HepG2 (cell line): ENCODE measurements at regions not wholly inside any gene's neighbourhood (a gene's known extent, or its start where the extent isn't known, plus 50 kb on each side); places are given as distances from the start of the nearest gene placed in this dataset.

ENCODE experiments used
- ATAC-seq: fragments of 200-7000 bp; cut with Tn5 transposase; 3 replicates; pipeline ENCODE4 v1.9.1; 2020; ENCODE audit warnings: mild to moderate bottlenecking, moderate library complexity
- BruUV-seq: library from RNA; stranded (reverse); fragments of 400-500 nt; replicated peaks from 2 replicates; lab custom pipeline; 2021; lab: Mats Ljungman, UMichigan
- CTCF ChIA-PET: fragments of 300-600 bp; formaldehyde crosslinking; extraction: SDS; loops from one replicate; lab custom pipeline; 2021; ENCODE audit warnings: low total read pairs, inconsistent platforms, low intra/inter-chr PET ratio; lab: Yijun Ruan, JAX
- POLR2A ChIA-PET: fragments of 350-600 bp; sonication (Branson Sonifier 250); formaldehyde crosslinking; loops from one replicate; lab custom pipeline; 2020; ENCODE audit warnings: antibody characterized with exemption, inconsistent platforms; lab: Yijun Ruan, JAX
- DNase-seq: peaks from one replicate; pipeline ENCODE4 v3.0.0-alpha.2; 2015; ENCODE audit warnings: low spot score
- FAIRE-seq: peaks from 3 replicates; lab custom pipeline; 2011; peaks lifted over from hg19 to GRCh38; lab: Jason Lieb, UNC
- H2AFZ ChIP-seq: one replicate; pipeline ENCODE4 v1.6.1; 2011; ENCODE audit warnings: low read length, inconsistent platforms
- H3K27ac ChIP-seq: fragments of 300-600 bp; 3 replicates; pipeline ENCODE4 v1.8.0; 2011; ENCODE audit warnings: mixed run types, mild to moderate bottlenecking, mixed read lengths, low read length, inconsistent platforms; ENCODE audit not compliant: insufficient read depth; ENCODE audit errors: extremely low read length
- H3K27me3 ChIP-seq, 2 experiments: fragments of 200-600 bp in 1 of 2; 2 replicates in 1 of 2; 3 replicates in 1 of 2; pipeline versions ENCODE4 v1.6.0 to v1.8.0; 2011; ENCODE audit warnings: low read length in 2 of 2, mild to moderate bottlenecking in 2 of 2, moderate library complexity in 2 of 2, inconsistent platforms in 1 of 2; ENCODE audit not compliant: insufficient read depth in 2 of 2, control insufficient read depth in 1 of 2
- H3K36me3 ChIP-seq, 2 experiments: fragments of 200-600 bp in 1 of 2; replicated peaks in 1 of 2; 2 replicates in 1 of 2; 3 replicates in 1 of 2; pipeline versions ENCODE4 v1.5.1 to v1.8.0; 2011; ENCODE audit warnings: low read length in 2 of 2, inconsistent platforms in 1 of 2; ENCODE audit not compliant: insufficient read depth in 2 of 2, control insufficient read depth in 1 of 2
- H3K4me1 ChIP-seq: 2 replicates; pipeline ENCODE4 v1.5.1; 2012; ENCODE audit warnings: low read length, inconsistent platforms; ENCODE audit not compliant: insufficient read depth
- H3K4me2 ChIP-seq: 2 replicates; pipeline ENCODE4 v1.6.0; 2011; ENCODE audit warnings: low read depth, low read length, inconsistent platforms
- H3K4me3 ChIP-seq, 3 experiments: fragments of 200-600 bp in 1 of 3; sonication (generic), shearing (Covaris generic) in 1 of 3; replicated peaks in 1 of 3; 2 replicates each; pipeline ENCODE4 v1.5.1; 2011 to 2016; ENCODE audit warnings: low read length in 3 of 3, inconsistent platforms in 2 of 3, low read depth in 2 of 3, mild to moderate bottlenecking in 2 of 3, control low read depth in 1 of 3, mixed read lengths in 1 of 3; ENCODE audit not compliant: insufficient read depth in 1 of 3
- H3K79me2 ChIP-seq: one replicate; pipeline ENCODE4 v1.6.1; 2011; ENCODE audit warnings: low read length, inconsistent platforms; ENCODE audit not compliant: insufficient read depth
- H3K9ac ChIP-seq: 2 replicates; pipeline ENCODE4 v1.6.0; 2011; ENCODE audit warnings: mild to moderate bottlenecking, low read depth, low read length, inconsistent platforms; ENCODE audit not compliant: insufficient read depth
- H3K9me3 ChIP-seq: 2 replicates; pipeline ENCODE4 v1.5.1; 2012; ENCODE audit warnings: mild to moderate bottlenecking, low read length
- H4K20me1 ChIP-seq: 2 replicates; pipeline ENCODE4 v1.6.0; 2011; ENCODE audit warnings: inconsistent platforms, mild to moderate bottlenecking, low read length, moderate library complexity; ENCODE audit not compliant: insufficient read depth
- GMEB1 ChIP-seq: sonication (generic); formaldehyde crosslinking; IDR thresholded peaks from 2 replicates; pipeline ENCODE4 v1.5.1; 2020; ENCODE audit warnings: missing genetic modification reagents, mild to moderate bottlenecking, borderline replicate concordance
- LCORL ChIP-seq, 2 experiments: fragments of 450-650 bp in 1 of 2; sonication (generic) in 1 of 2; formaldehyde crosslinking in 1 of 2; IDR thresholded peaks; 2 replicates each; pipeline versions ENCODE4 v1.5.0 to v1.6.1; 2017 to 2020; ENCODE audit warnings: antibody characterized with exemption in 1 of 2, missing genetic modification reagents in 1 of 2
- MXD1 ChIP-seq: sonication (generic); formaldehyde crosslinking; IDR thresholded peaks from 2 replicates; pipeline ENCODE4 v1.4.0; 2020; ENCODE audit warnings: mild to moderate bottlenecking, missing genetic modification reagents
- ONECUT2 ChIP-seq: sonication (generic); formaldehyde crosslinking; IDR thresholded peaks from 2 replicates; pipeline ENCODE4 v1.4.0; 2020; ENCODE audit warnings: missing genetic modification reagents
- THRA ChIP-seq: sonication (generic); formaldehyde crosslinking; IDR thresholded peaks from 2 replicates; pipeline ENCODE4 v1.4.0; 2020; ENCODE audit warnings: missing genetic modification reagents, borderline replicate concordance
- ZKSCAN1 ChIP-seq: fragments of 150-350 bp; IDR thresholded peaks from 2 replicates; pipeline ENCODE4 v1.6.1; 2014; ENCODE audit warnings: low read length
- ZSCAN30 ChIP-seq: sonication (generic); formaldehyde crosslinking; IDR thresholded peaks from 2 replicates; pipeline ENCODE4 v1.5.0; 2020; ENCODE audit warnings: mild to moderate bottlenecking, missing genetic modification reagents
- in situ Hi-C: cut with HindIII; loops from 2 replicates; pipeline ENCODE4 v1.10.0; 2017; ENCODE audit warnings: low pct_unique_long_range_greater_than_20kb; ENCODE audit not compliant: extremely low pct_ligation_motif_present
- intact Hi-C: fragments of 100-400 bp; cut with micrococcal nuclease; formaldehyde crosslinking; loops from one replicate; pipeline ENCODE4 v1.10.0; 2022; ENCODE audit not compliant: unreplicated experiment
- TF ChIP-seq, protein P1 (sequence below): sonication (generic); formaldehyde crosslinking; IDR thresholded peaks from 2 replicates; pipeline ENCODE4 v1.8.1; 2023; ENCODE audit warnings: mild to moderate bottlenecking, missing genetic modification reagents, borderline replicate concordance
- TF ChIP-seq, protein P2 (sequence below): sonication (generic); formaldehyde crosslinking; IDR thresholded peaks from 2 replicates; pipeline ENCODE4 v1.8.0; 2022; ENCODE audit warnings: mild to moderate bottlenecking, missing genetic modification reagents, borderline replicate concordance
- TF ChIP-seq, protein P3 (sequence below): sonication (generic); formaldehyde crosslinking; IDR thresholded peaks from 2 replicates; pipeline ENCODE4 v1.4.0; 2020; ENCODE audit warnings: missing genetic modification reagents, borderline replicate concordance

GRCh38 chr1:58158016-58158415 lies 388.5 kb downstream of the OMA1 start:
- no peak for FAIRE-seq
- H3K4me3 ChIP-seq, result no peak overlapping the region
- no peak overlapping the region for H3K4me2 ChIP-seq
- H2AFZ ChIP-seq, result no peak overlapping the region
- POLR2A ChIA-PET, result no interaction called here
- no peak overlapping the region for H3K9ac ChIP-seq
- no peaks in the 10 kb centered on the region for H3K36me3 ChIP-seq
- H3K27me3 ChIP-seq, result no peaks in the 10 kb centered on the region
- CTCF ChIA-PET, result no interaction called here
- in situ Hi-C loops, result no loop called here
- intact Hi-C loops, result no loop called here
- no peaks in the 10 kb centered on the region for H3K4me1 ChIP-seq
- TF ChIP-seq ZSCAN30 (CRISPR knock-in tag) (no peak), ONECUT2 (no peak), ZKSCAN1 (no peak), LCORL (IDR thresholded peaks at IDR 0.05) (no peak), LCORL (CRISPR knock-in tag; IDR thresholded peaks at IDR 0.05) (no peak), THRA (no peak), MXD1 (CRISPR knock-in tag) (no peak), GMEB1 (CRISPR knock-in tag) (no peak)
- TF ChIP-seq, protein P1, sequence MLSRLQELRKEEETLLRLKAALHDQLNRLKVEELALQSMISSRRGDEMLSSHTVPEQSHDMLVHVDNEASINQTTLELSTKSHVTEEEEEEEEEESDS (CRISPR knock-in tag), result no peak
- TF ChIP-seq, protein P2, sequence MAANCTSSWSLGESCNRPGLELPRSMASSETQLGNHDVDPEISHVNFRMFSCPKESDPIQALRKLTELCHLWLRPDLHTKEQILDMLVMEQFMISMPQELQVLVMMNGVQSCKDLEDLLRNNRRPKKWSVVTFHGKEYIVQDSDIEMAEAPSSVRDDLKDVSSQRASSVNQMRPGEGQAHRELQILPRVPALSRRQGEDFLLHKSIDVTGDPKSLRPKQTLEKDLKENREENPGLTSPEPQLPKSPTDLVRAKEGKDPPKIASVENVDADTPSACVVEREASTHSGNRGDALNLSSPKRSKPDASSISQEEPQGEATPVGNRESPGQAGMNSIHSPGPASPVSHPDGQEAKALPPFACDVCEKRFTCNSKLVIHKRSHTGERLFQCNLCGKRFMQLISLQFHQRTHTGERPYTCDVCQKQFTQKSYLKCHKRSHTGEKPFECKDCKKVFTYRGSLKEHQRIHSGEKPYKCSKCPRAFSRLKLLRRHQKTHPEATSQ (CRISPR knock-in tag), result no peak
- TF ChIP-seq, protein P3, sequence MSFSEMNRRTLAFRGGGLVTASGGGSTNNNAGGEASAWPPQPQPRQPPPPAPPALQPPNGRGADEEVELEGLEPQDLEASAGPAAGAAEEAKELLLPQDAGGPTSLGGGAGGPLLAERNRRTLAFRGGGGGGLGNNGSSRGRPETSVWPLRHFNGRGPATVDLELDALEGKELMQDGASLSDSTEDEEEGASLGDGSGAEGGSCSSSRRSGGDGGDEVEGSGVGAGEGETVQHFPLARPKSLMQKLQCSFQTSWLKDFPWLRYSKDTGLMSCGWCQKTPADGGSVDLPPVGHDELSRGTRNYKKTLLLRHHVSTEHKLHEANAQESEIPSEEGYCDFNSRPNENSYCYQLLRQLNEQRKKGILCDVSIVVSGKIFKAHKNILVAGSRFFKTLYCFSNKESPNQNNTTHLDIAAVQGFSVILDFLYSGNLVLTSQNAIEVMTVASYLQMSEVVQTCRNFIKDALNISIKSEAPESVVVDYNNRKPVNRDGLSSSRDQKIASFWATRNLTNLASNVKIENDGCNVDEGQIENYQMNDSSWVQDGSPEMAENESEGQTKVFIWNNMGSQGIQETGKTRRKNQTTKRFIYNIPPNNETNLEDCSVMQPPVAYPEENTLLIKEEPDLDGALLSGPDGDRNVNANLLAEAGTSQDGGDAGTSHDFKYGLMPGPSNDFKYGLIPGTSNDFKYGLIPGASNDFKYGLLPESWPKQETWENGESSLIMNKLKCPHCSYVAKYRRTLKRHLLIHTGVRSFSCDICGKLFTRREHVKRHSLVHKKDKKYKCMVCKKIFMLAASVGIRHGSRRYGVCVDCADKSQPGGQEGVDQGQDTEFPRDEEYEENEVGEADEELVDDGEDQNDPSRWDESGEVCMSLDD (CRISPR knock-in tag), result no peak
- no peak overlapping the region for H3K27ac ChIP-seq
- no TSS peak for BruUV-seq
- no peaks in the 10 kb centered on the region for H4K20me1 ChIP-seq
- ATAC-seq, result no peak
- no peaks in the 10 kb centered on the region for H3K79me2 ChIP-seq
- no peak for DNase-seq
- H3K9me3 ChIP-seq, result no peaks in the 10 kb centered on the region
